Liver (tissue), 8 donors: ENCODE measurements at regions not wholly inside any gene's neighbourhood (a gene's known extent, or its start where the extent isn't known, plus 50 kb on each side); places are given as distances from the start of the nearest gene placed in this dataset.
A peak's percentile ranks its signal among the peaks of the same experiment; 100 is the strongest.
"Not testable (repeated sequence)": the region's sequence is repeated elsewhere in the genome, so short reads cannot be mapped to it uniquely, and the experiment has no call there.

Source experiments
- DNase-seq: peaks from one replicate; pipeline ENCODE4 v3.0.0-alpha.2; 2017; ENCODE audit warnings: low spot score
- H3K27ac ChIP-seq, 2 donors: one replicate each; pipeline ENCODE4 v1.7.0; 2013; ENCODE audit warnings: inconsistent platforms in 2 of 2, low read length in 2 of 2, control low read depth in 1 of 2, low read depth in 1 of 2, mild to moderate bottlenecking in 1 of 2
- H3K27me3 ChIP-seq, 4 donors: one replicate each; pipeline versions ENCODE4 v1.6.1 to v1.7.0; 2013; ENCODE audit warnings: low read length in 3 of 4, inconsistent platforms in 1 of 4, mild to moderate bottlenecking in 1 of 4, moderate library complexity in 1 of 4; ENCODE audit not compliant: control insufficient read depth in 4 of 4, insufficient read depth in 4 of 4
- H3K36me3 ChIP-seq, 4 donors: one replicate each; pipeline versions ENCODE4 v1.6.1 to v1.7.0; 2013; ENCODE audit warnings: low read length in 3 of 4, mild to moderate bottlenecking in 3 of 4, low read depth in 1 of 4, moderate library complexity in 1 of 4; ENCODE audit not compliant: control insufficient read depth in 4 of 4, insufficient read depth in 3 of 4
- H3K4me1 ChIP-seq, 4 donors: one replicate each; pipeline versions ENCODE4 v1.6.1 to v1.7.0; 2013; ENCODE audit warnings: low read length in 3 of 4, mild to moderate bottlenecking in 3 of 4, moderate library complexity in 1 of 4; ENCODE audit not compliant: control insufficient read depth in 4 of 4, insufficient read depth in 4 of 4
- H3K4me3 ChIP-seq, 3 donors: one replicate each; pipeline versions ENCODE4 v1.6.1 to v1.7.0; 2013; ENCODE audit warnings: low read length in 3 of 3, control low read depth in 1 of 3, low read depth in 1 of 3, mild to moderate bottlenecking in 1 of 3
- H3K9ac ChIP-seq, 2 donors: one replicate each; pipeline ENCODE4 v1.7.0; 2013; ENCODE audit warnings: low read length in 2 of 2, mild to moderate bottlenecking in 2 of 2, moderate library complexity in 2 of 2, control low read depth in 1 of 2, low read depth in 1 of 2
- H3K9me3 ChIP-seq, 4 donors: one replicate each; pipeline versions ENCODE4 v1.6.1 to v1.7.0; 2013; ENCODE audit warnings: low read length in 3 of 4; ENCODE audit not compliant: control insufficient read depth in 4 of 4
- ATF3 ChIP-seq: IDR thresholded peaks from 2 replicates; pipeline ENCODE4 v1.6.1; 2016; ENCODE audit warnings: antibody characterized with exemption
- CTCF ChIP-seq: fragments of 150-350 bp; IDR thresholded peaks from 2 replicates; pipeline ENCODE4 v1.5.1; 2017; ENCODE audit warnings: improper control_type of control experiment, low read depth, low read length; ENCODE audit not compliant: missing input control
- EGR1 ChIP-seq, 2 donors: IDR thresholded peaks; 2 replicates each; pipeline ENCODE4 v1.6.1; 2016 to 2018; ENCODE audit warnings: antibody characterized with exemption in 2 of 2, low read depth in 2 of 2
- FOXA1 ChIP-seq: IDR thresholded peaks from 2 replicates; pipeline ENCODE4 v1.6.1; 2016; ENCODE audit warnings: antibody characterized with exemption
- FOXA2 ChIP-seq: IDR thresholded peaks from 2 replicates; pipeline ENCODE4 v1.6.1; 2016; ENCODE audit warnings: antibody characterized with exemption
- GABPA ChIP-seq, 2 donors: IDR thresholded peaks in 1 of 2; conservative IDR thresholded peaks in 1 of 2; 2 replicates each; pipeline ENCODE4 v1.6.1; 2016; ENCODE audit warnings: antibody characterized with exemption in 2 of 2, mild to moderate bottlenecking in 1 of 2, moderate library complexity in 1 of 2
- HNF4A ChIP-seq, 2 donors: conservative IDR thresholded peaks; 2 replicates each; pipeline ENCODE4 v1.6.1; 2016; ENCODE audit warnings: antibody characterized with exemption in 2 of 2, mild to moderate bottlenecking in 2 of 2
- HNF4G ChIP-seq: IDR thresholded peaks from 2 replicates; pipeline ENCODE4 v1.6.1; 2016; ENCODE audit warnings: antibody characterized with exemption
- JUND ChIP-seq, 2 donors: IDR thresholded peaks; 2 replicates each; pipeline ENCODE4 v1.6.1; 2016; ENCODE audit warnings: antibody characterized with exemption in 2 of 2
- NR2F2 ChIP-seq: IDR thresholded peaks from 2 replicates; pipeline ENCODE4 v1.6.1; 2016; ENCODE audit warnings: antibody characterized with exemption
- RAD21 ChIP-seq, 2 donors: IDR thresholded peaks; 2 replicates each; pipeline ENCODE4 v1.6.1; 2016; ENCODE audit warnings: antibody characterized with exemption in 2 of 2, mild to moderate bottlenecking in 2 of 2
- REST ChIP-seq: IDR thresholded peaks from 2 replicates; pipeline ENCODE4 v1.6.1; 2016; ENCODE audit warnings: antibody characterized with exemption, mild to moderate bottlenecking
- RXRA ChIP-seq, 2 donors: IDR thresholded peaks; 2 replicates each; pipeline ENCODE4 v1.6.1; 2017 to 2018; ENCODE audit warnings: antibody characterized with exemption in 2 of 2, mild to moderate bottlenecking in 1 of 2
- SP1 ChIP-seq: IDR thresholded peaks from 2 replicates; pipeline ENCODE4 v1.6.1; 2018; ENCODE audit warnings: antibody characterized with exemption, mild to moderate bottlenecking
- TAF1 ChIP-seq: conservative IDR thresholded peaks from 2 replicates; pipeline ENCODE4 v1.6.1; 2016; ENCODE audit warnings: antibody characterized with exemption, mild to moderate bottlenecking
- YY1 ChIP-seq: IDR thresholded peaks from 2 replicates; pipeline ENCODE4 v1.6.1; 2016; ENCODE audit warnings: antibody characterized with exemption, mild to moderate bottlenecking
- WGBS: extraction: QIAGEN DNeasy Blood & Tissue Kit; methylation state at CpG from one replicate; pipeline ENCODE4 v1.1.7; 2013; 5-methylcytosine and 5-hydroxymethylcytosine counted together
- TF ChIP-seq, protein P1 (sequence below): IDR thresholded peaks from 2 replicates; pipeline ENCODE4 v1.6.1; 2016; ENCODE audit warnings: antibody characterized with exemption
- TF ChIP-seq, protein P2 (sequence below): IDR thresholded peaks from 2 replicates; pipeline ENCODE4 v1.6.1; 2016; ENCODE audit warnings: antibody characterized with exemption
- donor health status: healthy.
- donor health status: healthy.
- donor health status: healthy.
- donor health status: healthy.
- donor health status: healthy.

DNA sequence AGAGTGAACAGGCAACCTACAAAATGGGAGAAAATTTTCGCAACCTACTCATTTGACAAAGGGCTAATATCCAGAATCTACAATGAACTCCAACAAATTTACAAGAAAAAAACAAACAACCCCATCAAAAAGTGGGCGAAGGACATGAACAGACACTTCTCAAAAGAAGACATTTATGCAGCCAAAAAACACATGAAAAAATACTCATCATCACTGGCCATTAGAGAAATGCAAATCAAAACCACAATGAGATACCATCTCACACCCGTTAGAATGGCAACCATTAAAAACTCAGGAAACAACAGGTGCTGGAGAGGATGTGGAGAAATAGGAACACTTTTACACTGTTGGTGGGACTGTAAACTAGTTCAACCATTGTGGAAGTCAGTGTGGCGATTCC, 117.0 kb upstream of the CTAGE1 start:
- H3K4me3 ChIP-seq, H3K27ac ChIP-seq, H3K9ac ChIP-seq, H3K4me1 ChIP-seq, H3K27me3 ChIP-seq, H3K36me3 ChIP-seq, DNase-seq, H3K9me3 ChIP-seq: not testable (repeated sequence)
- 88% methylated on average over 2 of the region's 4 CpGs for WGBS

DNA sequence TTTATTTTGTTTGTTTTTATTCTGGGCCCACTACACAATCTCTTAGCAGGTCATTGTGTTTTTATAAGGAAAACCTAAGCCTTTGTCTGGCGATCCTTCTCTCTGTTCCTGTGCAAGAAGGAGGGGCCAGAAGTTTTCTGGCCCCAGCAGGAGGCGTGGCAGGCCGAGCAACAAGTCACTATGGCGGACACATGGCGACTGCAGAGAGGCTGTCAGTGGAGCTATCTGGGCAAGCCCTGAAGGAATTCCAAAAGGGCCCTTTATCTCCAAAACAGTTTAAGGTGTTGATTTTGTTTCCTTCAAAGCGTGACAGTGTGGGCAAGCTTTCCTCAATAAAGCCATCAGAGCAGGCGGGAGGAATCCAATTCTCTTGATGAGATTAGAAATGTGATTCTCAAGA, 118.8 kb upstream of the CTAGE1 start:
- TF ChIP-seq, protein P1, sequence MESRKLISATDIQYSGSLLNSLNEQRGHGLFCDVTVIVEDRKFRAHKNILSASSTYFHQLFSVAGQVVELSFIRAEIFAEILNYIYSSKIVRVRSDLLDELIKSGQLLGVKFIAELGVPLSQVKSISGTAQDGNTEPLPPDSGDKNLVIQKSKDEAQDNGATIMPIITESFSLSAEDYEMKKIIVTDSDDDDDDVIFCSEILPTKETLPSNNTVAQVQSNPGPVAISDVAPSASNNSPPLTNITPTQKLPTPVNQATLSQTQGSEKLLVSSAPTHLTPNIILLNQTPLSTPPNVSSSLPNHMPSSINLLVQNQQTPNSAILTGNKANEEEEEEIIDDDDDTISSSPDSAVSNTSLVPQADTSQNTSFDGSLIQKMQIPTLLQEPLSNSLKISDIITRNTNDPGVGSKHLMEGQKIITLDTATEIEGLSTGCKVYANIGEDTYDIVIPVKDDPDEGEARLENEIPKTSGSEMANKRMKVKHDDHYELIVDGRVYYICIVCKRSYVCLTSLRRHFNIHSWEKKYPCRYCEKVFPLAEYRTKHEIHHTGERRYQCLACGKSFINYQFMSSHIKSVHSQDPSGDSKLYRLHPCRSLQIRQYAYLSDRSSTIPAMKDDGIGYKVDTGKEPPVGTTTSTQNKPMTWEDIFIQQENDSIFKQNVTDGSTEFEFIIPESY = no peak
- TF ChIP-seq HNF4G (no peak), GABPA (IDR thresholded peaks at IDR 0.05 in 1 of 2, conservative IDR thresholded peaks at IDR 0.05 in 1 of 2) (no peak), FOXA2 (no peak), REST (no peak), YY1 (no peak)
- TF ChIP-seq, protein P2, sequence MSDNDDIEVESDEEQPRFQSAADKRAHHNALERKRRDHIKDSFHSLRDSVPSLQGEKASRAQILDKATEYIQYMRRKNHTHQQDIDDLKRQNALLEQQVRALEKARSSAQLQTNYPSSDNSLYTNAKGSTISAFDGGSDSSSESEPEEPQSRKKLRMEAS = no peak
- Histone ChIP-seq H3K9ac (no peak overlapping the region), H3K27ac (no peak overlapping the region), H3K27me3 (no peaks in the 10 kb centered on the region), H3K4me1 (no peaks in the 10 kb centered on the region), H3K36me3 (no peaks in the 10 kb centered on the region), H3K9me3 (no peaks in the 10 kb centered on the region), H3K4me3 (no peak overlapping the region)
- no peak for DNase-seq
- 93% methylated on average over 7 of the region's 7 CpGs for WGBS

DNA sequence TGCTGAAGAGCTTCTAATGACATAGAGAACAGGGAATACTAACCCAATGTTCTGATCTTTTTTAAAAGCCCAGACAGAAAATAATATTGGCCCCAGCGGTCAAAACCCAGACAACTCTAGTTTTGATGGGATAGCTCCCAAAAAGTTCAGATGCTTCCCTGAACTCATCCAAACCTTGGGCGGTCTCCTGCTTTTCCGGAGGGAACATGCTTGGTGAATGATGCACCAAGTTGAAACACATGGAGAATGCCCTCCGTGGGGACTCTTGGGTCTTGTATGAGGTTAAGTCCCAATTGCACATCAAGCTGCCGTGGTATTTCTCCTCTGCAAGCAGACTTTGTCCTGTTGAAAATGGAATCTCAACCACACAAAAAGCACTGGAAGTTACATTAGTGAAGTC, 120.7 kb upstream of the CTAGE1 start:
- 92% methylated on average over 5 of the region's 5 CpGs for WGBS
- peak overlapping the region in 1 of 2 donors; percentile 41 for H3K27ac ChIP-seq
- DNase-seq = no peak
- H3K4me3 ChIP-seq = no peak overlapping the region
- TF ChIP-seq FOXA1 = no peak
- TF ChIP-seq RXRA (IDR thresholded peaks at IDR 0.05) = no peak
- no peak for TF ChIP-seq CTCF
- no peak for TF ChIP-seq RAD21 (IDR thresholded peaks at IDR 0.05)
- no peak for TF ChIP-seq FOXA2
- TF ChIP-seq HNF4G = no peak
- TF ChIP-seq TAF1 = no peak
- TF ChIP-seq NR2F2 = no peak
- TF ChIP-seq HNF4A (conservative IDR thresholded peaks at IDR 0.05) = no peak
- TF ChIP-seq ATF3 = no peak
- TF ChIP-seq, protein P2 = no peak
- no peak for TF ChIP-seq EGR1 (IDR thresholded peaks at IDR 0.05; ENCODE audit: low read depth in 2 of 2)
- no peak for TF ChIP-seq GABPA (IDR thresholded peaks at IDR 0.05 in 1 of 2, conservative IDR thresholded peaks at IDR 0.05 in 1 of 2)
- TF ChIP-seq, protein P1 = no peak
- no peak for TF ChIP-seq SP1
- no peak for TF ChIP-seq JUND (IDR thresholded peaks at IDR 0.05)
- no peak overlapping the region for H3K9ac ChIP-seq
- peaks cover 0 to 8% (median 3%) of the 10 kb centered on the region in 4 donors for H3K4me1 ChIP-seq
- H3K36me3 ChIP-seq = no peaks in the 10 kb centered on the region
- no peaks in the 10 kb centered on the region for H3K27me3 ChIP-seq
- no peaks in the 10 kb centered on the region for H3K9me3 ChIP-seq
